Mesothelial cell of epicardium (in vitro differentiated cells): ENCODE measurements at regions not wholly inside any gene's neighbourhood (a gene's known extent, or its start where the extent isn't known, plus 50 kb on each side); places are given as distances from the start of the nearest gene placed in this dataset.

ENCODE experiments used
- DNase-seq, 2 experiments: peaks; one replicate each; pipeline ENCODE4 v3.0.0; 2021; ENCODE audit warnings: low spot score in 2 of 2; ENCODE audit not compliant: unreplicated experiment in 2 of 2
- H3K27ac Mint-ChIP-seq: 2 replicates; pipeline ENCODE4 v1.8.0; 2021; ENCODE audit warnings: mixed read lengths
- H3K27me3 Mint-ChIP-seq: 2 replicates; pipeline ENCODE4 v1.8.0; 2021; ENCODE audit warnings: low read depth, mixed read lengths
- H3K36me3 Mint-ChIP-seq: 2 replicates; pipeline ENCODE4 v1.8.0; 2021; ENCODE audit warnings: mixed read lengths
- H3K4me1 Mint-ChIP-seq: 2 replicates; pipeline ENCODE4 v1.8.0; 2021; ENCODE audit warnings: mixed read lengths
- H3K4me3 Mint-ChIP-seq: 2 replicates; pipeline ENCODE4 v1.8.0; 2021; ENCODE audit warnings: mild to moderate bottlenecking, moderate library complexity, mixed read lengths
- H3K9me3 Mint-ChIP-seq: 2 replicates; pipeline ENCODE4 v1.8.0; 2021; ENCODE audit warnings: mixed read lengths
- CTCF ChIP-seq: fragments of 200-600 bp; sonication (generic); IDR thresholded peaks from one replicate; pipeline ENCODE4 v1.5.0; 2021; ENCODE audit warnings: antibody characterized with exemption; ENCODE audit not compliant: unreplicated experiment

DNA sequence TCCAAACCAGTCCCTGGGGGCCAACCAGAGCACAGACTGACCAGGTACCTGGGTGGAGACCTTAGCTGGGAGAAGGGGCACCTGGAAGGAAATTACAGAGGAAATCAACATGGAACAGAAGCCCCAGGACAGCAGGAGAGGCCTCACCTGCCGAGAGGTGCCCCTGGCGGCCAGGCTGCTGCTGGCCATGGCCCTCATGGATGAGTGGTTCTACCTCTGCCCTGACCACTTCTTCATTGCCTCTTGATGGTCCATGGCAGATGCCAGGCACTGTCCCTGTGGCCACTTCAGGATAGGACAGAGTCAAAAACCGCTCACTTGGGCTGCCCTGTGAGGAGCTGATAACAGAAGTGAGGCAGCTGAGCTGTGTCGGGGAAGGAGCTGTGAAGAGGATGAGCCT is 73.1 kb upstream of the GNG2 start:
- Mint-ChIP-seq H3K9me3 (peaks cover 26% of the 10 kb centered on the region), H3K27ac (no peak overlapping the region), H3K4me3 (no peak overlapping the region), H3K4me1 (no peaks in the 10 kb centered on the region), H3K27me3 (peaks cover 58% of the 10 kb centered on the region), H3K36me3 (peaks cover 2% of the 10 kb centered on the region)
- TF ChIP-seq CTCF, result no peak
- DNase-seq, result no peak

DNA sequence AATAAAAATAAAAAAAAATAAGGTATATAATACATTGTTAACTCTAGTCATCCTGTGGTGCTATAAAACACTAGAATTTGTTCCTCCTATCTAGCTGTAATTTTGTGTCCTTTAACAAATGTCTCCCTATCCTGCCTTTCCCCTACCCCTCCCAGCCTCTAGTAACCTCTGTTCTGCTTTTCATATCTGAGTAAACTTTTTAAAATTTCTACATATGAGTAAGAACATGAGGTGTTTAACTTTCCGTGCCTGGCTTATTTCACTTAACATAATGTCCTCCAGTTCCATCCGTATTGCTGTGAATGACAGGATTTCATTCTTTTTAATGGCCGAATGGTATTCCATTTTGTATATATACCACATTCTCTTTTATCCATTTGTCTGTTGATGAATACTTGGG is 71.3 kb upstream of the GNG2 start:
- H3K9me3 Mint-ChIP-seq, result peaks cover 26% of the 10 kb centered on the region
- no peak overlapping the region for H3K4me3 Mint-ChIP-seq
- TF ChIP-seq CTCF, result no peak
- peaks cover 50% of the 10 kb centered on the region for H3K27me3 Mint-ChIP-seq
- H3K4me1 Mint-ChIP-seq, result peaks cover 8% of the 10 kb centered on the region
- no peak for DNase-seq
- peaks cover 2% of the 10 kb centered on the region for H3K36me3 Mint-ChIP-seq
- H3K27ac Mint-ChIP-seq, result no peak overlapping the region

DNA sequence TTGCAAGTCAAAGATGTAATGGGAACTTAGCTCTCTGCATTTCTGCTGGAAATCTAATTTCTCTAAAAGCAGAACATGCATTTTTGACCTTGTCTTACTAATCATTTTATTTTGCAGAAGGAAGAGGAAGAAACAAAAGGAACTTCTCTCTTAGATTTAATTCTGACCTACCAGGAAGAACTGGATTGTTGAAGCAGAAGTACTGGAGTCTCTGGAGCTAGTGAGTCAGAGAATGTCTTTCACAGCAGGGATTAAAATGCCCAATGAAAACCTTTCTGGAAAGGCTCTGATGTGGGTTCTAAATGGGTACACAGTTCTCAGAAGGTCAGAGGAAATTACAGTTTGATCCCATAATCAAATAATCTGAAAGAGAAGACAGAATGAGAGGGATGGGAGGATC is 70.8 kb upstream of the GNG2 start:
- H3K9me3 Mint-ChIP-seq, result peaks cover 26% of the 10 kb centered on the region
- peaks cover 46% of the 10 kb centered on the region for H3K27me3 Mint-ChIP-seq
- H3K4me3 Mint-ChIP-seq, result no peak overlapping the region
- peaks cover 8% of the 10 kb centered on the region for H3K4me1 Mint-ChIP-seq
- no peak overlapping the region for H3K27ac Mint-ChIP-seq
- no peak for TF ChIP-seq CTCF
- H3K36me3 Mint-ChIP-seq, result peaks cover 2% of the 10 kb centered on the region
- no peak for DNase-seq

- Mint-ChIP-seq H3K36me3 (no peaks in the 10 kb centered on the region), H3K9me3 (peaks cover 9% of the 10 kb centered on the region), H3K4me3 (no peak overlapping the region), H3K27me3 (peaks cover 28% of the 10 kb centered on the region), H3K27ac (no peak overlapping the region), H3K4me1 (peaks cover 8% of the 10 kb centered on the region)
- no peak for DNase-seq
- no peak for TF ChIP-seq CTCF
Observed at GRCh38 chr14:51792809-51793208, 67.6 kb upstream of the GNG2 start.

DNA sequence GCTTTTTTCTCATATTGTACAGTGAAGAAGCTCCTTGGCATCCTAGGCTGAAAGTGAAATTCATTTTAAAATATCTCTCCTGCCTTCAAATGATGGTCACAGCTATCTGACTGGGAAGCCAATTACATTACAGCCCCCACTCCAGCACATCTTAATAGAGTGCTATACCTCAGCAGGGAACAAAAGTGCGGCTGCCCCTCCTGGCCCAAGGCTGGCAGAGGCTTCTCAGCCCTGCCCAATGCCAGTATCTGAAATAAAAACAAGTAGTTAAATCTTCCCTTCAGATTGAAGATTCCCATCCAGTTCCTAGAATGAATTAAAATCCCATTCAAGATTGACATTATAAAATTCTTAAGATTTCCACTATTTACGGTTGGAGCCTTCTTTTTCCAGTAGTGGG is 54.9 kb upstream of the GNG2 start:
- Mint-ChIP-seq H3K9me3 (peaks cover 13% of the 10 kb centered on the region), H3K4me1 (peaks cover 22% of the 10 kb centered on the region), H3K27me3 (no peaks in the 10 kb centered on the region), H3K36me3 (no peaks in the 10 kb centered on the region), H3K27ac (no peak overlapping the region), H3K4me3 (no peak overlapping the region)
- DNase-seq, result no peak
- no peak for TF ChIP-seq CTCF
